ENCODE measurements at regions not wholly inside any gene's neighbourhood (a gene's known extent, or its start where the extent isn't known, plus 50 kb on each side); places are given as distances from the start of the nearest gene placed in this dataset.

DNA sequence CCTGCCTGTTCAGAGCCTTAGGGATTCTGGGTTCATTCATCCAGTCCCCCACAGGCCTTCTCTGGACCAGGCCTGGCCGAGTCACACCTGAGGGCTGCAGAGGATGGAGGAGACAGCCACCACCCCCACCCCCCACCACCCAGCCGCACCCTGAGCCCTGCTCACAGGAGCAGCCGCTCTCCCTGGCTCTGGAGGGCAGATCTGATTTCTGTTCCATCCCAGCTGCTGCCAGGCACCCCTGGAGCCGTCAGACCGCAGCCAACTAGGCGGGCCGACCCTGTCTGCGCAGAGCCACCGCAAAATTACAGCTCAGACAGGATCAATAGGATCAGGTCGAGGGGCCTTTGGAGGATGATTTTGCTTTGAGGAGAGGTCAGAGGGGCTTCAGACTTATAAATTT lies 154.6 kb upstream of the MYL2 start (continued):
- TF ChIP-seq, protein P1, sequence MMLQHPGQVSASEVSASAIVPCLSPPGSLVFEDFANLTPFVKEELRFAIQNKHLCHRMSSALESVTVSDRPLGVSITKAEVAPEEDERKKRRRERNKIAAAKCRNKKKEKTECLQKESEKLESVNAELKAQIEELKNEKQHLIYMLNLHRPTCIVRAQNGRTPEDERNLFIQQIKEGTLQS (IDR thresholded peaks at IDR 0.05; ENCODE audit: insufficient read depth, low read depth, low read length): no peak
- TF ChIP-seq RFX5 (IDR thresholded peaks at IDR 0.05; ENCODE audit: borderline replicate concordance, low read depth, low read length) (no peak), SIX5 (IDR thresholded peaks at IDR 0.05; ENCODE audit: low read depth, low read length) (no peak)
